ENCODE measurements at regions not wholly inside any gene's neighbourhood (a gene's known extent, or its start where the extent isn't known, plus 50 kb on each side); places are given as distances from the start of the nearest gene placed in this dataset.

DNA sequence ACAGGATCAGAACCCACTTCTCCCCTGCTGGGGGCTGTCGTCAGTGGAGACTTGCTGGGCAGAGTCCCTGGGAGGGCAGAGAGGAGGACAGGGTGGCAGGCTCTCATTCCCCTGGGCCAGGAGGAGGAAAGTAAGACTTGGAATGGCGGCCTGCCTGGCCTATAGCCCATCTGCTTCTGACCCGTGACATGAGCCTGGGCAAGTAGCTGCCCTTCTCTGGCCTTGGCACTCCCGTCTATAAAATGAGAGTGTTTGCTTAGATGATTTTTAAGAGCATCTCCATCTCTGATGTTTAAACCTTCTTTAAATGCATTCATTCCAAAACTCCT lies 173.0 kb downstream of the DDX1 start:
- Histone ChIP-seq H3F3A (replicated peaks; ENCODE audit: low read depth) (no peaks in the 10 kb centered on the region), H3K4me2 (no peak overlapping the region), H3K4me3 (no peak overlapping the region), H2AFZ (no peak overlapping the region), H3K9me2 (ENCODE audit: insufficient read depth) (no peaks in the 10 kb centered on the region), H3K27ac (ENCODE audit: low read depth) (no peak overlapping the region), H3K4me1 (ENCODE audit: insufficient read depth) (no peaks in the 10 kb centered on the region), H3K79me2 (replicated peaks; ENCODE audit: insufficient read depth) (no peaks in the 10 kb centered on the region), H4K20me1 (replicated peaks; ENCODE audit: insufficient read depth) (no peaks in the 10 kb centered on the region), H3K36me3 (ENCODE audit: insufficient read depth) (no peaks in the 10 kb centered on the region), H3K27me3 (ENCODE audit: insufficient read depth) (no peaks in the 10 kb centered on the region)
- no peak overlapping the region for H3K27ac Mint-ChIP-seq
- no peak overlapping the region for H3K4me3 Mint-ChIP-seq
- DNase-seq (ENCODE audit: low spot score): no peak
- H3K9me3 Mint-ChIP-seq: no peaks in the 10 kb centered on the region; the same call in 2 of the 3 replicates
- H3K36me3 Mint-ChIP-seq (ENCODE audit: low read depth): no peaks in the 10 kb centered on the region
- no peak for ATAC-seq
- peaks cover 4% of the 10 kb centered on the region for H3K27me3 Mint-ChIP-seq (ENCODE audit: insufficient read depth, low read depth, poor library complexity)
- H3K4me1 Mint-ChIP-seq: peaks cover 20% of the 10 kb centered on the region
- TF ChIP-seq EZH2phosphoT487 (IDR thresholded peaks at IDR 0.05; ENCODE audit: unreplicated experiment): no peak
- no peak for TF ChIP-seq ZNF331 (CRISPR knock-in tag; IDR thresholded peaks at IDR 0.05; ENCODE audit: low read depth)
- no peak for TF ChIP-seq NANOG (IDR thresholded peaks at IDR 0.05; ENCODE audit: borderline replicate concordance)
- TF ChIP-seq CREB1 (CRISPR knock-in tag; IDR thresholded peaks at IDR 0.05; ENCODE audit: low read depth): no peak
- TF ChIP-seq, protein P1, sequence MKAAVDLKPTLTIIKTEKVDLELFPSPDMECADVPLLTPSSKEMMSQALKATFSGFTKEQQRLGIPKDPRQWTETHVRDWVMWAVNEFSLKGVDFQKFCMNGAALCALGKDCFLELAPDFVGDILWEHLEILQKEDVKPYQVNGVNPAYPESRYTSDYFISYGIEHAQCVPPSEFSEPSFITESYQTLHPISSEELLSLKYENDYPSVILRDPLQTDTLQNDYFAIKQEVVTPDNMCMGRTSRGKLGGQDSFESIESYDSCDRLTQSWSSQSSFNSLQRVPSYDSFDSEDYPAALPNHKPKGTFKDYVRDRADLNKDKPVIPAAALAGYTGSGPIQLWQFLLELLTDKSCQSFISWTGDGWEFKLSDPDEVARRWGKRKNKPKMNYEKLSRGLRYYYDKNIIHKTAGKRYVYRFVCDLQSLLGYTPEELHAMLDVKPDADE (IDR thresholded peaks at IDR 0.05): no peak
- no peak for TF ChIP-seq EZH2 (IDR thresholded peaks at IDR 0.05; ENCODE audit: low read depth, unreplicated experiment)
- no peak for TF ChIP-seq POLR2AphosphoS5 (IDR thresholded peaks at IDR 0.05; ENCODE audit: low read depth)
- TF ChIP-seq STAT1 (IDR thresholded peaks at IDR 0.05; ENCODE audit: unreplicated experiment): no peak
- no peak for TF ChIP-seq ZNF114 (CRISPR knock-in tag; IDR thresholded peaks at IDR 0.05)
- TF ChIP-seq, protein P2, sequence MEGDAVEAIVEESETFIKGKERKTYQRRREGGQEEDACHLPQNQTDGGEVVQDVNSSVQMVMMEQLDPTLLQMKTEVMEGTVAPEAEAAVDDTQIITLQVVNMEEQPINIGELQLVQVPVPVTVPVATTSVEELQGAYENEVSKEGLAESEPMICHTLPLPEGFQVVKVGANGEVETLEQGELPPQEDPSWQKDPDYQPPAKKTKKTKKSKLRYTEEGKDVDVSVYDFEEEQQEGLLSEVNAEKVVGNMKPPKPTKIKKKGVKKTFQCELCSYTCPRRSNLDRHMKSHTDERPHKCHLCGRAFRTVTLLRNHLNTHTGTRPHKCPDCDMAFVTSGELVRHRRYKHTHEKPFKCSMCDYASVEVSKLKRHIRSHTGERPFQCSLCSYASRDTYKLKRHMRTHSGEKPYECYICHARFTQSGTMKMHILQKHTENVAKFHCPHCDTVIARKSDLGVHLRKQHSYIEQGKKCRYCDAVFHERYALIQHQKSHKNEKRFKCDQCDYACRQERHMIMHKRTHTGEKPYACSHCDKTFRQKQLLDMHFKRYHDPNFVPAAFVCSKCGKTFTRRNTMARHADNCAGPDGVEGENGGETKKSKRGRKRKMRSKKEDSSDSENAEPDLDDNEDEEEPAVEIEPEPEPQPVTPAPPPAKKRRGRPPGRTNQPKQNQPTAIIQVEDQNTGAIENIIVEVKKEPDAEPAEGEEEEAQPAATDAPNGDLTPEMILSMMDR (conservative IDR thresholded peaks at IDR 0.05; ENCODE audit: low read depth in 2 of 2): no peak
- TF ChIP-seq JUNB (IDR thresholded peaks at IDR 0.05; ENCODE audit: unreplicated experiment): no peak
- TF ChIP-seq, protein P3, sequence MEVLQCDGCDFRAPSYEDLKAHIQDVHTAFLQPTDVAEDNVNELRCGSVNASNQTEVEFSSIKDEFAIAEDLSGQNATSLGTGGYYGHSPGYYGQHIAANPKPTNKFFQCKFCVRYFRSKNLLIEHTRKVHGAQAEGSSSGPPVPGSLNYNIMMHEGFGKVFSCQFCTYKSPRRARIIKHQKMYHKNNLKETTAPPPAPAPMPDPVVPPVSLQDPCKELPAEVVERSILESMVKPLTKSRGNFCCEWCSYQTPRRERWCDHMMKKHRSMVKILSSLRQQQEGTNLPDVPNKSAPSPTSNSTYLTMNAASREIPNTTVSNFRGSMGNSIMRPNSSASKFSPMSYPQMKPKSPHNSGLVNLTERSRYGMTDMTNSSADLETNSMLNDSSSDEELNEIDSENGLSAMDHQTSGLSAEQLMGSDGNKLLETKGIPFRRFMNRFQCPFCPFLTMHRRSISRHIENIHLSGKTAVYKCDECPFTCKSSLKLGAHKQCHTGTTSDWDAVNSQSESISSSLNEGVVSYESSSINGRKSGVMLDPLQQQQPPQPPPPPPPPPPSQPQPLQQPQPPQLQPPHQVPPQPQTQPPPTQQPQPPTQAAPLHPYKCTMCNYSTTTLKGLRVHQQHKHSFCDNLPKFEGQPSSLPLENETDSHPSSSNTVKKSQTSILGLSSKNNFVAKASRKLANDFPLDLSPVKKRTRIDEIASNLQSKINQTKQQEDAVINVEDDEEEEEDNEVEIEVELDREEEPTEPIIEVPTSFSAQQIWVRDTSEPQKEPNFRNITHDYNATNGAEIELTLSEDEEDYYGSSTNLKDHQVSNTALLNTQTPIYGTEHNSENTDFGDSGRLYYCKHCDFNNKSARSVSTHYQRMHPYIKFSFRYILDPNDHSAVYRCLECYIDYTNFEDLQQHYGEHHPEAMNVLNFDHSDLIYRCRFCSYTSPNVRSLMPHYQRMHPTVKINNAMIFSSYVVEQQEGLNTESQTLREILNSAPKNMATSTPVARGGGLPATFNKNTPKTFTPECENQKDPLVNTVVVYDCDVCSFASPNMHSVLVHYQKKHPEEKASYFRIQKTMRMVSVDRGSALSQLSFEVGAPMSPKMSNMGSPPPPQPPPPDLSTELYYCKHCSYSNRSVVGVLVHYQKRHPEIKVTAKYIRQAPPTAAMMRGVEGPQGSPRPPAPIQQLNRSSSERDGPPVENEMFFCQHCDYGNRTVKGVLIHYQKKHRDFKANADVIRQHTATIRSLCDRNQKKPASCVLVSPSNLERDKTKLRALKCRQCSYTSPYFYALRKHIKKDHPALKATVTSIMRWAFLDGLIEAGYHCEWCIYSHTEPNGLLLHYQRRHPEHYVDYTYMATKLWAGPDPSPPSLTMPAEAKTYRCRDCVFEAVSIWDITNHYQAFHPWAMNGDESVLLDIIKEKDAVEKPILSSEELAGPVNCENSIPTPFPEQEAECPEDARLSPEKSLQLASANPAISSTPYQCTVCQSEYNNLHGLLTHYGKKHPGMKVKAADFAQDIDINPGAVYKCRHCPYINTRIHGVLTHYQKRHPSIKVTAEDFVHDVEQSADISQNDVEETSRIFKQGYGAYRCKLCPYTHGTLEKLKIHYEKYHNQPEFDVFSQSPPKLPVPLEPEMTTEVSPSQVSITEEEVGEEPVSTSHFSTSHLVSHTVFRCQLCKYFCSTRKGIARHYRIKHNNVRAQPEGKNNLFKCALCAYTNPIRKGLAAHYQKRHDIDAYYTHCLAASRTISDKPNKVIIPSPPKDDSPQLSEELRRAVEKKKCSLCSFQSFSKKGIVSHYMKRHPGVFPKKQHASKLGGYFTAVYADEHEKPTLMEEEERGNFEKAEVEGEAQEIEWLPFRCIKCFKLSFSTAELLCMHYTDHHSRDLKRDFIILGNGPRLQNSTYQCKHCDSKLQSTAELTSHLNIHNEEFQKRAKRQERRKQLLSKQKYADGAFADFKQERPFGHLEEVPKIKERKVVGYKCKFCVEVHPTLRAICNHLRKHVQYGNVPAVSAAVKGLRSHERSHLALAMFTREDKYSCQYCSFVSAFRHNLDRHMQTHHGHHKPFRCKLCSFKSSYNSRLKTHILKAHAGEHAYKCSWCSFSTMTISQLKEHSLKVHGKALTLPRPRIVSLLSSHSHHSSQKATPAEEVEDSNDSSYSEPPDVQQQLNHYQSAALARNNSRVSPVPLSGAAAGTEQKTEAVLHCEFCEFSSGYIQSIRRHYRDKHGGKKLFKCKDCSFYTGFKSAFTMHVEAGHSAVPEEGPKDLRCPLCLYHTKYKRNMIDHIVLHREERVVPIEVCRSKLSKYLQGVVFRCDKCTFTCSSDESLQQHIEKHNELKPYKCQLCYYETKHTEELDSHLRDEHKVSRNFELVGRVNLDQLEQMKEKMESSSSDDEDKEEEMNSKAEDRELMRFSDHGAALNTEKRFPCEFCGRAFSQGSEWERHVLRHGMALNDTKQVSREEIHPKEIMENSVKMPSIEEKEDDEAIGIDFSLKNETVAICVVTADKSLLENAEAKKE (CRISPR knock-in tag; IDR thresholded peaks at IDR 0.05): no peak
- TF ChIP-seq, protein P4, sequence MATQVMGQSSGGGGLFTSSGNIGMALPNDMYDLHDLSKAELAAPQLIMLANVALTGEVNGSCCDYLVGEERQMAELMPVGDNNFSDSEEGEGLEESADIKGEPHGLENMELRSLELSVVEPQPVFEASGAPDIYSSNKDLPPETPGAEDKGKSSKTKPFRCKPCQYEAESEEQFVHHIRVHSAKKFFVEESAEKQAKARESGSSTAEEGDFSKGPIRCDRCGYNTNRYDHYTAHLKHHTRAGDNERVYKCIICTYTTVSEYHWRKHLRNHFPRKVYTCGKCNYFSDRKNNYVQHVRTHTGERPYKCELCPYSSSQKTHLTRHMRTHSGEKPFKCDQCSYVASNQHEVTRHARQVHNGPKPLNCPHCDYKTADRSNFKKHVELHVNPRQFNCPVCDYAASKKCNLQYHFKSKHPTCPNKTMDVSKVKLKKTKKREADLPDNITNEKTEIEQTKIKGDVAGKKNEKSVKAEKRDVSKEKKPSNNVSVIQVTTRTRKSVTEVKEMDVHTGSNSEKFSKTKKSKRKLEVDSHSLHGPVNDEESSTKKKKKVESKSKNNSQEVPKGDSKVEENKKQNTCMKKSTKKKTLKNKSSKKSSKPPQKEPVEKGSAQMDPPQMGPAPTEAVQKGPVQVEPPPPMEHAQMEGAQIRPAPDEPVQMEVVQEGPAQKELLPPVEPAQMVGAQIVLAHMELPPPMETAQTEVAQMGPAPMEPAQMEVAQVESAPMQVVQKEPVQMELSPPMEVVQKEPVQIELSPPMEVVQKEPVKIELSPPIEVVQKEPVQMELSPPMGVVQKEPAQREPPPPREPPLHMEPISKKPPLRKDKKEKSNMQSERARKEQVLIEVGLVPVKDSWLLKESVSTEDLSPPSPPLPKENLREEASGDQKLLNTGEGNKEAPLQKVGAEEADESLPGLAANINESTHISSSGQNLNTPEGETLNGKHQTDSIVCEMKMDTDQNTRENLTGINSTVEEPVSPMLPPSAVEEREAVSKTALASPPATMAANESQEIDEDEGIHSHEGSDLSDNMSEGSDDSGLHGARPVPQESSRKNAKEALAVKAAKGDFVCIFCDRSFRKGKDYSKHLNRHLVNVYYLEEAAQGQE (IDR thresholded peaks at IDR 0.05; ENCODE audit: unreplicated experiment): no peak

Data from GM23338 (cell line).